ENCODE measurements at regions not wholly inside any gene's neighbourhood (a gene's known extent, or its start where the extent isn't known, plus 50 kb on each side); places are given as distances from the start of the nearest gene placed in this dataset.

- TF ChIP-seq CTCF (IDR thresholded peaks at IDR 0.05; ENCODE audit: low read depth, low read length, poor library complexity, severe bottlenecking): no peak
- no peak for TF ChIP-seq EZH2phosphoT487 (IDR thresholded peaks at IDR 0.05; ENCODE audit: borderline replicate concordance, low read length)
Observed at GRCh38 chr22:48362721-48363404, 1464.8 kb downstream of the BRD1 start.
